ENCODE measurements at regions not wholly inside any gene's neighbourhood (a gene's known extent, or its start where the extent isn't known, plus 50 kb on each side); places are given as distances from the start of the nearest gene placed in this dataset.

DNA sequence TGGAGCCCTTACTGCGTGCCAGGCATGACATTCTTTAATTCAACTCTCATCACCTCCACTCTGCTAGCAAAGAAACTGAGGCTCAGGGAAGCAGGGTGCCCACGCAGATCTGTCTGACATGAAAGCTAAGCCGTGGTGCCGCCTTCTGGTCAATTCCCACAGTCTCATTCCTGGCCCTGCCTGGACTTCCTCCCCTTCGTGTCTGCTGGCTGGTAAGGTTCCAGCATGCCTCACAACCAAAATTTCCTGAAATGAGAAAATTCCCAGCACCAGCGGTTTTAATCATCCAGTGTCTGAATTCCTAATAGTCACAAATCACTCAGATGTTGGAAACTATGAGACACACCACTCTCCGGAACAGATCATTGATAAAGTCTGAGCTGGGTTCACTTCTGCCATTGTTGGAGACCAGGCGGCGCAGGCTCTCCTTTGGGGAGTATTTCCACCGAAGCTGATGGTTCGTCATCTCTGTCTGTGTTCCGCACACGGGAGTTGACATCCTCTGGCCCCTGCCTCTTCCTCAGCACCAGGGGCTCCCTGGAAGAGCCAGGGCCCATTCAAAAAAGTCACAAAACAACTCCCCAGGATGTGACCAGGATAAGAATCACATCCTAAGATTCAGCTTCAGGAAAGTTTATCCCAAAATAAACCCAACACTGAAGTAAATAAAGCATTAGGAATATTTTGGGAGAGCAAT lies 167.7 kb downstream of the PLPP3 start:
- Mint-ChIP-seq H3K27me3 (no peaks in the 10 kb centered on the region), H3K4me1 (no peaks in the 10 kb centered on the region), H3K27ac (no peak overlapping the region), H3K9me3 (ENCODE audit: low read depth) (no peaks in the 10 kb centered on the region), H3K4me3 (no peak overlapping the region), H3K36me3 (no peaks in the 10 kb centered on the region)
- DNase-seq, result no peak
- ATAC-seq, result no peak
- CTCF ChIA-PET, result no interaction called here

DNA sequence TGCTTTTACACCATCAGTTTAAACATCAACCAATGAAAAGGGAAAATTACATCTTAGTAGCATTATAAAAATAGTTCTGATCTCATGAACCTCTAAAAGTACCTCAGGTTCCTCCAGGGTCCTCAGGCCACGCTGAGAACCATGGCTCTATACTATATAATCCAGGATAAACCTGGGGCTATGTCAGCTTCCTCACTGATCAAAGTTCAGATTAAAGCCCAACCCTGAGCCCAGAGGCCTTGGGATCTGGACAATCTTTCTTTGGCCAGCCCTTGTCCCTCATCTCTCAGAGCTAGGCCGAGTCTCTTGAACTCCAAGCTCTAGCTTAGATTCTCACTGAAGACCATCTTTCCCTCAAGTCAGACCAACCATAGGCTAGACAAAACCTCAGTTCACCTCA lies 168.3 kb downstream of the PLPP3 start:
- no peak overlapping the region for H3K27ac Mint-ChIP-seq
- no peaks in the 10 kb centered on the region for H3K9me3 Mint-ChIP-seq (ENCODE audit: low read depth)
- no peaks in the 10 kb centered on the region for H3K36me3 Mint-ChIP-seq
- no peaks in the 10 kb centered on the region for H3K4me1 Mint-ChIP-seq
- no peak for DNase-seq
- no peak for ATAC-seq
- CTCF ChIA-PET, result no interaction called here
- H3K4me3 Mint-ChIP-seq, result no peak overlapping the region
- no peaks in the 10 kb centered on the region for H3K27me3 Mint-ChIP-seq

GRCh38 chr1:56410405-56410804 lies 169.0 kb downstream of the PLPP3 start:
- Mint-ChIP-seq H3K4me3 (no peak overlapping the region), H3K9me3 (ENCODE audit: low read depth) (no peaks in the 10 kb centered on the region), H3K27ac (no peak overlapping the region), H3K36me3 (no peaks in the 10 kb centered on the region), H3K4me1 (no peaks in the 10 kb centered on the region), H3K27me3 (no peaks in the 10 kb centered on the region)
- ATAC-seq (no peak), DNase-seq (no peak)
- CTCF ChIA-PET, result no interaction called here

- CTCF ChIA-PET, result no interaction called here
- H3K9me3 Mint-ChIP-seq (ENCODE audit: low read depth), result no peaks in the 10 kb centered on the region
- no peak overlapping the region for H3K4me3 Mint-ChIP-seq
- no peak overlapping the region for H3K27ac Mint-ChIP-seq
- no peak for DNase-seq
- no peaks in the 10 kb centered on the region for H3K27me3 Mint-ChIP-seq
- H3K4me1 Mint-ChIP-seq, result no peaks in the 10 kb centered on the region
- no peaks in the 10 kb centered on the region for H3K36me3 Mint-ChIP-seq
- ATAC-seq, result no peak
Observed at GRCh38 chr1:56409112-56409691, 170.2 kb downstream of the PLPP3 start.

GRCh38 chr1:56406821-56407220 lies 172.5 kb downstream of the PLPP3 start:
- H3K4me3 Mint-ChIP-seq, result no peak overlapping the region
- no peak overlapping the region for H3K27ac Mint-ChIP-seq
- H3K36me3 Mint-ChIP-seq, result no peaks in the 10 kb centered on the region
- no peaks in the 10 kb centered on the region for H3K9me3 Mint-ChIP-seq (ENCODE audit: low read depth)
- H3K4me1 Mint-ChIP-seq, result no peaks in the 10 kb centered on the region
- DNase-seq, result no peak
- CTCF ChIA-PET, result no interaction called here
- no peaks in the 10 kb centered on the region for H3K27me3 Mint-ChIP-seq
- no peak for ATAC-seq

DNA sequence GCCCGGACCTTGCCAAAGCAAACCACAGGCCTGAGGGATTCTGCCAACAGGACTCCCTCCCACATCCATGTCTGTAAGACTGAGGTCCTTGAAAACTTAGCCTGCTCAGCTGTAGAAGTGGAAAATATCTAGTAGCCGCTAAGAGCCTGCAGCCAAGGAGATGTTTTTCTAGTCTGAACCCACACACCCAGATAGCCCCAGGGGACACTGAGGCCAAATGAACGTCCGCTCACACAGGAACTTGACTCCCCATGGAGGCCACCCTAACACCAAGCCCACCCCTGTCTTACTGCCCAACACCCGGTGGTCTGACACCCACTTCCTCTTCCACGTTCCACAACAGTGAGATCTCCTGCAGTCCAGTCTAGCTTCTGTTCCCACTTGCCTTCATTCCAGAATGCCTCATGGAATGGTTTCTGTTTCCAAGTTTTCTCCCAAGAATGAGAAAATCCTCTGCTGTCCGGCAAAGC lies 174.8 kb downstream of the PLPP3 start:
- Mint-ChIP-seq H3K27me3 (no peaks in the 10 kb centered on the region), H3K36me3 (no peaks in the 10 kb centered on the region), H3K4me3 (no peak overlapping the region), H3K4me1 (no peaks in the 10 kb centered on the region), H3K9me3 (ENCODE audit: low read depth) (no peaks in the 10 kb centered on the region), H3K27ac (no peak overlapping the region)
- ATAC-seq, result no peak
- no peak for DNase-seq
- CTCF ChIA-PET, result no interaction called here

DNA sequence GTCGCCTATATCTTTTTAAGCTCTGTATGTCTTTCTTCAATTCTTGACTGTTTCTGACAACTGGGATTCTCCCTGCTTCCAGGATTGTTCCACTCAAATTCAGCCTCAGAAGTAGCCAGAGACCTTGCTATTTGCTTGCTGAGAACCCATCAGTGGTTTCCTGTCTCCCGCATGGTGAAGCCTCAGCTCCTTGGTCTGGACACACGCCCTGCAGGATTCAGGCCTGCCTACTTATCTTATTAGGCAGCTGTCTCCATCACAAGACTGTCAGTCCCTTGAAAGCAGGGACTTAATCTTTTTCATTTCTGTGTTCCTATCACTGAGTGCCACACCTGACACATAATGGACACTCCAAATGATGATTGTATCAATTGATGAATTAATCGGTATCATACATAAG lies 175.3 kb downstream of the PLPP3 start:
- Mint-ChIP-seq H3K4me1 (no peaks in the 10 kb centered on the region), H3K27ac (no peak overlapping the region), H3K27me3 (no peaks in the 10 kb centered on the region), H3K4me3 (no peak overlapping the region), H3K36me3 (no peaks in the 10 kb centered on the region), H3K9me3 (ENCODE audit: low read depth) (no peaks in the 10 kb centered on the region)
- ATAC-seq, result no peak
- CTCF ChIA-PET, result no interaction called here
- no peak for DNase-seq

- H3K4me3 Mint-ChIP-seq, result no peak overlapping the region
- ATAC-seq (no peak), DNase-seq (no peak)
- H3K27me3 Mint-ChIP-seq, result no peaks in the 10 kb centered on the region
- no peaks in the 10 kb centered on the region for H3K9me3 Mint-ChIP-seq (ENCODE audit: low read depth)
- H3K36me3 Mint-ChIP-seq, result no peaks in the 10 kb centered on the region
- no peak overlapping the region for H3K27ac Mint-ChIP-seq
- no peaks in the 10 kb centered on the region for H3K4me1 Mint-ChIP-seq
- CTCF ChIA-PET, result no interaction called here
Observed at GRCh38 chr1:56403321-56403720, 176.0 kb downstream of the PLPP3 start.

GRCh38 chr1:56401191-56401590 lies 178.2 kb downstream of the PLPP3 start:
- H3K27me3 Mint-ChIP-seq, result no peaks in the 10 kb centered on the region
- no peak overlapping the region for H3K27ac Mint-ChIP-seq
- DNase-seq, result no peak
- no peaks in the 10 kb centered on the region for H3K9me3 Mint-ChIP-seq (ENCODE audit: low read depth)
- CTCF ChIA-PET, result no interaction called here
- H3K4me1 Mint-ChIP-seq, result no peaks in the 10 kb centered on the region
- no peak overlapping the region for H3K4me3 Mint-ChIP-seq
- no peak for ATAC-seq
- H3K36me3 Mint-ChIP-seq, result no peaks in the 10 kb centered on the region

DNA sequence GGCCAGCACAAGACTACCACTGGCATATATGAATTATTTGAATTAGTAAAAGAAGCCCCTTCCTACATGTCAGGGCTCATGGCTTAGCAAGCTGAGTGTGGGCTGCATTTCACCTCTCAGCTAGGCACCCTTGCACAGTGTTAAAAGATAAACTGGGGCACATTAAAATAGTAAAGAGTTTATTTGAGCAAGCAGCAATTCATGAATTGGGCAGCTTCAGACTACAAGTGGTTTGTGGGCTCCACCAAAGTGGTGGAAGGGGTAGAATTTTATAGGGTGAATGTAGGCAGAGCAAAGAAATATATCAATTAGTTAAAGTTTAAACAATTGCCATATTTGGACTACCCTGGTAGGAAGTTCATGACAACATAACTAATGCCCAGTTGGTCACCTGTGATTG lies 178.8 kb downstream of the PLPP3 start:
- H3K4me3 Mint-ChIP-seq, result no peak overlapping the region
- CTCF ChIA-PET, result no interaction called here
- H3K4me1 Mint-ChIP-seq, result no peaks in the 10 kb centered on the region
- H3K27ac Mint-ChIP-seq, result no peak overlapping the region
- no peaks in the 10 kb centered on the region for H3K36me3 Mint-ChIP-seq
- H3K9me3 Mint-ChIP-seq (ENCODE audit: low read depth), result no peaks in the 10 kb centered on the region
- DNase-seq, result no peak
- no peaks in the 10 kb centered on the region for H3K27me3 Mint-ChIP-seq
- ATAC-seq, result no peak

GRCh38 chr1:56399795-56400194 lies 179.6 kb downstream of the PLPP3 start:
- no peaks in the 10 kb centered on the region for H3K9me3 Mint-ChIP-seq (ENCODE audit: low read depth)
- no peak for ATAC-seq
- no peaks in the 10 kb centered on the region for H3K27me3 Mint-ChIP-seq
- no peak overlapping the region for H3K4me3 Mint-ChIP-seq
- CTCF ChIA-PET, result no interaction called here
- no peaks in the 10 kb centered on the region for H3K4me1 Mint-ChIP-seq
- no peaks in the 10 kb centered on the region for H3K36me3 Mint-ChIP-seq
- H3K27ac Mint-ChIP-seq, result no peak overlapping the region
- DNase-seq, result no peak

DNA sequence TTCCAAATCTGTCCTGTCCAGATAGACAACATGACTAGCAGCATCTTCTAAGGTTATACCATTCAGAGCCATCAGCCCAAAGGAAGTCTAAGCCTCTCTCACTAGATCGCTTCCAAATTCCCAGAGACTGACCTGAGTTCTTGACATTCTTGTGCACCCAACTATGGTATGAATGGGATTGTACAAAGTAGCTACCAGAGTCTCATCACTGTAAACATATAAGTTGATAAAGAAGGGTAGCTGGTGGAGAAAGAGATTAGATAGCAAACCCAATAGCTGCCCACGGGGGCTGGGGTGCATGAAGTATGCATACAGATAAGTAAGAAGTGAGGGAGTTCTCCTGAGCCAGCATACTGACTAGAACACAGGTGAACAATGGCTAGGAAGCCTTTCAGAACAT lies 180.0 kb downstream of the PLPP3 start:
- CTCF ChIA-PET, result no interaction called here
- Mint-ChIP-seq H3K9me3 (ENCODE audit: low read depth) (no peaks in the 10 kb centered on the region), H3K4me1 (no peaks in the 10 kb centered on the region), H3K36me3 (no peaks in the 10 kb centered on the region), H3K27me3 (no peaks in the 10 kb centered on the region), H3K27ac (no peak overlapping the region), H3K4me3 (no peak overlapping the region)
- ATAC-seq (no peak), DNase-seq (no peak)

GRCh38 chr1:56397811-56398231 lies 181.5 kb downstream of the PLPP3 start:
- CTCF ChIA-PET, result no interaction called here
- no peaks in the 10 kb centered on the region for H3K4me1 Mint-ChIP-seq
- ATAC-seq (no peak), DNase-seq (no peak)
- no peaks in the 10 kb centered on the region for H3K9me3 Mint-ChIP-seq (ENCODE audit: low read depth)
- no peak overlapping the region for H3K27ac Mint-ChIP-seq
- H3K27me3 Mint-ChIP-seq, result no peaks in the 10 kb centered on the region
- no peak overlapping the region for H3K4me3 Mint-ChIP-seq
- no peaks in the 10 kb centered on the region for H3K36me3 Mint-ChIP-seq

GRCh38 chr1:56397409-56397808 lies 182.0 kb downstream of the PLPP3 start:
- Mint-ChIP-seq H3K36me3 (no peaks in the 10 kb centered on the region), H3K4me3 (no peak overlapping the region), H3K9me3 (ENCODE audit: low read depth) (no peaks in the 10 kb centered on the region), H3K27me3 (no peaks in the 10 kb centered on the region), H3K4me1 (no peaks in the 10 kb centered on the region), H3K27ac (no peak overlapping the region)
- no peak for ATAC-seq
- no peak for DNase-seq
- CTCF ChIA-PET, result no interaction called here

- H3K27ac Mint-ChIP-seq, result no peak overlapping the region
- no peaks in the 10 kb centered on the region for H3K4me1 Mint-ChIP-seq
- no peaks in the 10 kb centered on the region for H3K36me3 Mint-ChIP-seq
- H3K4me3 Mint-ChIP-seq, result no peak overlapping the region
- no peaks in the 10 kb centered on the region for H3K9me3 Mint-ChIP-seq (ENCODE audit: low read depth)
- DNase-seq (no peak), ATAC-seq (no peak)
- H3K27me3 Mint-ChIP-seq, result no peaks in the 10 kb centered on the region
- CTCF ChIA-PET, result no interaction called here
Observed at GRCh38 chr1:56396581-56396980, 182.8 kb downstream of the PLPP3 start.

All from activated CD8-positive, alpha-beta memory T cell treated with anti-CD3 and anti-CD28 coated beads, Interleukin-2, amount 10 ng/mL, durations not matched to agents 7 days and 5 days (primary cell).